ENCODE measurements at regions not wholly inside any gene's neighbourhood (a gene's known extent, or its start where the extent isn't known, plus 50 kb on each side); places are given as distances from the start of the nearest gene placed in this dataset.
A peak's percentile ranks its signal among the peaks of the same experiment; 100 is the strongest.

- no peak for TF ChIP-seq CTCF (IDR thresholded peaks at IDR 0.05)
- H3K27ac ChIP-seq, result no peak overlapping the region
- H3K4me1 ChIP-seq (ENCODE audit: control insufficient read depth in 1 of 2, insufficient read depth in 1 of 2, low read depth in 1 of 2, low read length in 1 of 2), result peaks cover 9 to 13% of the 10 kb centered on the region in 2 experiments
- H3K36me3 ChIP-seq, result no peaks in the 10 kb centered on the region
- H3K27me3 ChIP-seq, result no peaks in the 10 kb centered on the region
- H3K9me3 ChIP-seq, result no peaks in the 10 kb centered on the region
- H3K4me3 ChIP-seq (ENCODE audit: low read depth in 1 of 2, low read length in 1 of 2), result no peak overlapping the region
These were observed 51.7 kb upstream of the SLC4A7 start for GRCh38 chr3:27535809-27536392.

GRCh38 chr3:27533718-27534573, 49.8 kb upstream of the SLC4A7 start:
- TF ChIP-seq CTCF (IDR thresholded peaks at IDR 0.05), result no peak
- no peaks in the 10 kb centered on the region for H3K9me3 ChIP-seq
- no peaks in the 10 kb centered on the region for H3K27me3 ChIP-seq
- no peaks in the 10 kb centered on the region for H3K36me3 ChIP-seq
- peaks cover 9 to 13% of the 10 kb centered on the region in 2 experiments for H3K4me1 ChIP-seq (ENCODE audit: control insufficient read depth in 1 of 2, insufficient read depth in 1 of 2, low read depth in 1 of 2, low read length in 1 of 2)
- peak overlapping the region; percentile 40 for H3K27ac ChIP-seq
- H3K4me3 ChIP-seq (ENCODE audit: low read depth in 1 of 2, low read length in 1 of 2), result no peak overlapping the region

Measured in neutrophil (primary cell).